GM13977 (cell line): ENCODE measurements at regions not wholly inside any gene's neighbourhood (a gene's known extent, or its start where the extent isn't known, plus 50 kb on each side); places are given as distances from the start of the nearest gene placed in this dataset.

ENCODE experiments used
- DNase-seq: peaks from one replicate; pipeline ENCODE4 v3.0.0; 2012; ENCODE audit warnings: low spot score
- CTCF ChIP-seq: IDR thresholded peaks from 2 replicates; pipeline ENCODE4 v1.5.1; 2012; ENCODE audit warnings: mild to moderate bottlenecking, control low read depth; ENCODE audit not compliant: insufficient read depth; ENCODE audit errors: extremely low read depth, missing control alignments
- in situ Hi-C: fragments of 300-500 bp; cut with MboI; formaldehyde crosslinking; loops from one replicate; pipeline ENCODE4 v1.12.0; 2022; ENCODE audit warnings: low sequenced_read_pairs, low pct_unique_long_range_greater_than_20kb, mixed read lengths, inconsistent platforms; ENCODE audit not compliant: unreplicated experiment

GRCh38 chr3:81983382-81983781 lies 221.9 kb upstream of the GBE1 start:
- no peak for DNase-seq
- no peak for TF ChIP-seq CTCF
- in situ Hi-C loops: no loop called here

GRCh38 chr3:81980596-81981494 lies 219.4 kb upstream of the GBE1 start:
- in situ Hi-C loops: no loop called here
- DNase-seq: no peak

GRCh38 chr3:81974751-81975150 lies 213.3 kb upstream of the GBE1 start:
- no peak for TF ChIP-seq CTCF
- in situ Hi-C loops: no loop called here
- no peak for DNase-seq

More at GRCh38 chr3:81980596-81981494, 219.4 kb upstream of the GBE1 start:
- TF ChIP-seq CTCF: no peak

GRCh38 chr3:81968658-81969057 lies 207.2 kb upstream of the GBE1 start:
- TF ChIP-seq CTCF: no peak
- DNase-seq: no peak
- in situ Hi-C loops: no loop called here

GRCh38 chr3:81967393-81967792 lies 205.9 kb upstream of the GBE1 start:
- in situ Hi-C loops: no loop called here
- no peak for DNase-seq
- TF ChIP-seq CTCF: no peak

GRCh38 chr3:81965696-81966095 lies 204.3 kb upstream of the GBE1 start:
- no peak for TF ChIP-seq CTCF
- DNase-seq: no peak
- in situ Hi-C loops: no loop called here
